GM18499 (cell line): ENCODE measurements at regions not wholly inside any gene's neighbourhood (a gene's known extent, or its start where the extent isn't known, plus 50 kb on each side); places are given as distances from the start of the nearest gene placed in this dataset.

Source experiments
- ATAC-seq: cut with Tn5 transposase; IDR thresholded peaks from one replicate; pipeline ENCODE4 v1.9.1; 2021; ENCODE audit warnings: moderate number of reproducible peaks; ENCODE audit not compliant: insufficient read depth, unreplicated experiment

- no peak for ATAC-seq
These were observed 306.4 kb upstream of the ZNF32 start for GRCh38 chr10:43955002-43955596.

- no peak for ATAC-seq
These were observed 305.0 kb upstream of the ZNF32 start for GRCh38 chr10:43953672-43954071.

GRCh38 chr10:43952760-43953159 lies 304.1 kb upstream of the ZNF32 start:
- ATAC-seq: no peak

- no peak for ATAC-seq
These were observed 300.7 kb upstream of the ZNF32 start for GRCh38 chr10:43949351-43949750.

GRCh38 chr10:43946445-43946844 lies 297.8 kb upstream of the ZNF32 start:
- ATAC-seq: no peak

- no peak for ATAC-seq
These were observed 297.2 kb upstream of the ZNF32 start for GRCh38 chr10:43945908-43946307.

GRCh38 chr10:43945094-43945730 lies 296.5 kb upstream of the ZNF32 start:
- ATAC-seq: no peak

GRCh38 chr10:43944381-43945093 lies 295.9 kb upstream of the ZNF32 start:
- no peak for ATAC-seq

GRCh38 chr10:43943818-43944360 lies 295.2 kb upstream of the ZNF32 start:
- no peak for ATAC-seq

GRCh38 chr10:43943119-43943817 lies 294.6 kb upstream of the ZNF32 start:
- no peak for ATAC-seq

- ATAC-seq: no peak
These were observed 293.6 kb upstream of the ZNF32 start for GRCh38 chr10:43942096-43942850.

- ATAC-seq: no peak
These were observed 292.5 kb upstream of the ZNF32 start for GRCh38 chr10:43940898-43941837.

- ATAC-seq: no peak
These were observed 291.5 kb upstream of the ZNF32 start for GRCh38 chr10:43939939-43940820.

GRCh38 chr10:43939389-43939938 lies 290.8 kb upstream of the ZNF32 start:
- no peak for ATAC-seq

- ATAC-seq: no peak
These were observed 290.1 kb upstream of the ZNF32 start for GRCh38 chr10:43938810-43939209.

- ATAC-seq: no peak
These were observed 282.7 kb upstream of the ZNF32 start for GRCh38 chr10:43931308-43931930.

GRCh38 chr10:43930777-43931176 lies 282.1 kb upstream of the ZNF32 start:
- no peak for ATAC-seq
